H1 (cell line): ENCODE measurements at regions not wholly inside any gene's neighbourhood (a gene's known extent, or its start where the extent isn't known, plus 50 kb on each side); places are given as distances from the start of the nearest gene placed in this dataset.

ENCODE experiments used
- CTCF ChIA-PET: fragments of 300-600 bp; sonication (Branson Sonifier 250); formaldehyde crosslinking; loops from one replicate; lab custom pipeline; 2021; ENCODE audit not compliant: partially characterized antibody; lab: Charles Lee
- POLR2A ChIA-PET: fragments of 300-600 bp; sonication (Branson Sonifier 250); formaldehyde crosslinking; loops from one replicate; lab custom pipeline; 2021; ENCODE audit warnings: inconsistent platforms; ENCODE audit not compliant: partially characterized antibody; lab: Charles Lee
- DNase-seq, 2 experiments: peaks; one replicate each; pipeline versions ENCODE4 v3.0.0 to v3.0.0-alpha.2; 2010 to 2022; ENCODE audit warnings: low spot score in 2 of 2, low read depth in 1 of 2, mixed read lengths in 1 of 2
- FAIRE-seq: peaks from 2 replicates; lab custom pipeline; 2011; peaks lifted over from hg19 to GRCh38; lab: Jason Lieb, UNC
- H2AFZ ChIP-seq: 2 replicates; pipeline ENCODE4 v1.8.1; 2012; ENCODE audit warnings: low read length, inconsistent platforms
- H2AK5ac ChIP-seq: 2 replicates; pipeline ENCODE4 v1.6.1; 2013; ENCODE audit warnings: low read depth, low read length
- H2BK120ac ChIP-seq: replicated peaks from 2 replicates; pipeline ENCODE3; 2013; ENCODE audit warnings: low read depth, low read length, inconsistent platforms
- H2BK12ac ChIP-seq: 2 replicates; pipeline ENCODE4 v1.6.1; 2013; ENCODE audit warnings: low read depth, low read length
- H2BK15ac ChIP-seq: 2 replicates; pipeline ENCODE4 v1.6.1; 2013; ENCODE audit warnings: low read length
- H2BK20ac ChIP-seq: 2 replicates; pipeline ENCODE4 v1.6.1; 2013; ENCODE audit warnings: low read length
- H2BK5ac ChIP-seq: 2 replicates; pipeline ENCODE4 v1.6.1; 2013; ENCODE audit warnings: low read depth, low read length
- H3K14ac ChIP-seq: 2 replicates; pipeline ENCODE4 v1.6.1; 2013; ENCODE audit warnings: inconsistent platforms; ENCODE audit not compliant: insufficient read length
- H3K18ac ChIP-seq: 2 replicates; pipeline ENCODE4 v1.6.1; 2013; ENCODE audit warnings: low read length; ENCODE audit errors: extremely low read depth
- H3K23ac ChIP-seq: 2 replicates; pipeline ENCODE4 v1.6.1; 2013; ENCODE audit warnings: inconsistent platforms; ENCODE audit not compliant: insufficient read length
- H3K23me2 ChIP-seq: 2 replicates; pipeline ENCODE4 v1.6.1; 2013; ENCODE audit warnings: low read depth, low read length
- H3K27ac ChIP-seq: 2 replicates; pipeline ENCODE4 v1.6.1; 2011; ENCODE audit warnings: low read depth, low read length, inconsistent platforms
- H3K27me3 ChIP-seq, 4 experiments: replicated peaks in 1 of 4; 1 replicate in 1 of 4; 2 replicates in 3 of 4; pipeline versions ENCODE4 v1.6.1 to v1.8.1; 2011 to 2013; ENCODE audit warnings: low read length in 3 of 4, mild to moderate bottlenecking in 3 of 4, inconsistent platforms in 2 of 4, mixed read lengths in 2 of 4, moderate library complexity in 1 of 4; ENCODE audit not compliant: control insufficient read depth in 3 of 4, insufficient read depth in 3 of 4; ENCODE audit errors: extremely low read depth in 1 of 4
- H3K36me3 ChIP-seq, 4 experiments: 2 replicates each; pipeline versions ENCODE4 v1.6.1 to v1.8.1; 2011 to 2013; ENCODE audit warnings: mild to moderate bottlenecking in 4 of 4, low read length in 3 of 4, moderate library complexity in 2 of 4, control low read depth in 1 of 4, inconsistent platforms in 1 of 4; ENCODE audit not compliant: insufficient read depth in 4 of 4, control insufficient read depth in 2 of 4
- H3K4ac ChIP-seq: replicated peaks from 2 replicates; pipeline ENCODE3; 2013; ENCODE audit warnings: low read length, low read depth, mixed read lengths, inconsistent platforms; ENCODE audit not compliant: insufficient read length
- H3K4me1 ChIP-seq, 4 experiments: replicated peaks in 1 of 4; 1 replicate in 1 of 4; 2 replicates in 3 of 4; pipeline versions ENCODE4 v1.6.1 to v1.8.1; 2011 to 2013; ENCODE audit warnings: low read length in 3 of 4, inconsistent platforms in 2 of 4, mixed read lengths in 1 of 4; ENCODE audit not compliant: insufficient read depth in 4 of 4, control insufficient read depth in 3 of 4
- H3K4me2 ChIP-seq, 2 experiments: 2 replicates each; pipeline versions ENCODE4 v1.6.1 to v1.8.1; 2011 to 2013; ENCODE audit warnings: low read depth in 2 of 2, low read length in 2 of 2, control low read depth in 1 of 2, inconsistent platforms in 1 of 2, mild to moderate bottlenecking in 1 of 2; ENCODE audit not compliant: insufficient read depth in 1 of 2
- H3K4me3 ChIP-seq, 4 experiments: fragments of 200-600, 300-600 bp in 1 of 4; sonication (generic), shearing (Covaris generic), sonication (Bioruptor Twin) in 1 of 4; 2 replicates each; pipeline versions ENCODE4 v1.5.1 to v1.8.1; 2011 to 2016; ENCODE audit warnings: low read length in 4 of 4, low read depth in 3 of 4, control low read depth in 2 of 4, inconsistent platforms in 2 of 4, mild to moderate bottlenecking in 2 of 4, mixed read lengths in 1 of 4, moderate library complexity in 1 of 4; ENCODE audit not compliant: insufficient read depth in 2 of 4; ENCODE audit errors: extremely low read depth in 1 of 4
- H3K56ac ChIP-seq: replicated peaks from 2 replicates; pipeline ENCODE3; 2013; ENCODE audit warnings: low read depth, mild to moderate bottlenecking, mixed read lengths, low read length, inconsistent platforms; ENCODE audit not compliant: insufficient read length
- H3K79me1 ChIP-seq: 2 replicates; pipeline ENCODE4 v1.6.1; 2013; ENCODE audit warnings: low read depth, low read length, control low read depth
- H3K79me2 ChIP-seq, 2 experiments: 2 replicates each; pipeline versions ENCODE4 v1.6.1 to v1.8.1; 2012 to 2013; ENCODE audit warnings: low read length in 2 of 2, mild to moderate bottlenecking in 2 of 2, inconsistent platforms in 1 of 2; ENCODE audit not compliant: insufficient read depth in 2 of 2, control insufficient read depth in 1 of 2
- H3K9ac ChIP-seq, 4 experiments: replicated peaks in 1 of 4; 1 replicate in 1 of 4; 2 replicates in 3 of 4; pipeline versions ENCODE4 v1.6.1 to v1.8.1; 2011 to 2013; ENCODE audit warnings: low read depth in 3 of 4, low read length in 3 of 4, control low read depth in 2 of 4, mild to moderate bottlenecking in 2 of 4, moderate library complexity in 2 of 4, inconsistent platforms in 1 of 4; ENCODE audit errors: extremely low read depth in 1 of 4
- H3K9me3 ChIP-seq, 2 experiments: 2 replicates each; pipeline versions ENCODE4 v1.6.1 to v1.8.1; 2012 to 2013; ENCODE audit warnings: mild to moderate bottlenecking in 2 of 2, moderate library complexity in 2 of 2, control low read depth in 1 of 2, inconsistent platforms in 1 of 2, low read depth in 1 of 2, low read length in 1 of 2, mixed read lengths in 1 of 2; ENCODE audit not compliant: insufficient read depth in 2 of 2
- H4K20me1 ChIP-seq, 2 experiments: replicated peaks in 1 of 2; 2 replicates each; pipeline versions ENCODE3 to v1.8.1; 2011 to 2013; ENCODE audit warnings: inconsistent platforms in 2 of 2, low read length in 2 of 2, mild to moderate bottlenecking in 1 of 2; ENCODE audit not compliant: insufficient read depth in 2 of 2, control insufficient read depth in 1 of 2
- H4K5ac ChIP-seq: 2 replicates; pipeline ENCODE4 v1.6.1; 2013; ENCODE audit warnings: low read length, low read depth, mixed read lengths, inconsistent platforms; ENCODE audit not compliant: insufficient read length
- H4K8ac ChIP-seq: 2 replicates; pipeline ENCODE4 v1.8.0; 2013; ENCODE audit warnings: mild to moderate bottlenecking, moderate library complexity, low read length, inconsistent platforms; ENCODE audit not compliant: insufficient read depth; ENCODE audit errors: extremely low read depth
- H4K91ac ChIP-seq: replicated peaks from 2 replicates; pipeline ENCODE3; 2013; ENCODE audit warnings: low read length, mixed read lengths, inconsistent platforms; ENCODE audit not compliant: insufficient read length
- CTCF ChIP-seq, 3 experiments: IDR thresholded peaks; 1 replicate in 2 of 3; 2 replicates in 1 of 3; pipeline versions ENCODE4 v1.5.1 to v1.6.1; 2011; ENCODE audit warnings: low read length in 3 of 3, mild to moderate bottlenecking in 3 of 3, inconsistent platforms in 2 of 3, low read depth in 1 of 3, moderate library complexity in 1 of 3; ENCODE audit not compliant: insufficient read depth in 1 of 3; ENCODE audit errors: control extremely low read depth in 1 of 3
- RAD21 ChIP-seq, 2 experiments: IDR thresholded peaks in 1 of 2; conservative IDR thresholded peaks in 1 of 2; 2 replicates each; pipeline ENCODE4 v1.6.1; 2011; ENCODE audit warnings: low read depth in 2 of 2, low read length in 2 of 2, improper control_type of control experiment in 1 of 2, inconsistent platforms in 1 of 2, mild to moderate bottlenecking in 1 of 2, moderate library complexity in 1 of 2
- ZNF274 ChIP-seq: IDR thresholded peaks from 2 replicates; pipeline ENCODE4 v1.7.0; 2012; ENCODE audit warnings: low read length, borderline replicate concordance; ENCODE audit errors: extremely low read depth
- WGBS, 2 experiments: shearing (Covaris generic) in 1 of 2; methylation state at CpG; one replicate each; pipeline versions ENCODE4 v1.1.6 to v1.1.7; 2013 to 2015; ENCODE audit warnings: low lambda C conversion rate in 2 of 2, mixed read lengths in 2 of 2, inconsistent platforms in 1 of 2, low coverage in 1 of 2, missing lambda C conversion rate in 1 of 2; ENCODE audit not compliant: insufficient replicate concordance in 2 of 2, insufficient coverage in 1 of 2, insufficient read length in 1 of 2; ENCODE audit errors: extremely low coverage in 1 of 2, missing lambda C conversion rate in 1 of 2; 5-methylcytosine and 5-hydroxymethylcytosine counted together

GRCh38 chr2:7377916-7378569 is 460.8 kb downstream of the RNF144A start:
- peak overlapping the region; percentile 31; the same call in 1 of the 2 replicates for H4K8ac ChIP-seq
- FAIRE-seq (no peak), DNase-seq (no peak)
- no peak overlapping the region for H3K27ac ChIP-seq
- H2AK5ac ChIP-seq: 0 out of 2 replicates have a peak overlapping the region, but pooled peaks have one; percentile 53
- no peaks in the 10 kb centered on the region; the same call in 1 of the 2 replicates for H3K23me2 ChIP-seq
- no peaks in the 10 kb centered on the region for H3K79me2 ChIP-seq
- no peak overlapping the region for H2BK120ac ChIP-seq
- no peaks in the 10 kb centered on the region for H3K36me3 ChIP-seq
- H3K79me1 ChIP-seq: no peaks in the 10 kb centered on the region
- WGBS, 2 experiments: 87% methylated on average over 12 of the region's 12 CpGs; no CpG with 5 or more reads in 1 of the 2 experiments
- H3K18ac ChIP-seq: no peak overlapping the region
- no peak overlapping the region for H3K4me2 ChIP-seq
- H2BK5ac ChIP-seq: no peak overlapping the region
- POLR2A ChIA-PET: no interaction called here
- H3K27me3 ChIP-seq: no peaks in the 10 kb centered on the region
- TF ChIP-seq CTCF (IDR thresholded peaks at IDR 0.05; ENCODE audit: control extremely low read depth in 1 of 3, insufficient read depth in 1 of 3, low read depth in 1 of 3, low read length in 3 of 3) (peak; percentile 13 to 45 (median 44); a peak in 2 of 4 replicates), ZNF274 (no peak), RAD21 (IDR thresholded peaks at IDR 0.05 in 1 of 2, conservative IDR thresholded peaks at IDR 0.05 in 1 of 2; ENCODE audit: low read depth in 2 of 2, low read length in 2 of 2) (peak; percentile 45 to 57; a peak in 3 of 4 replicates)
- TF ChIP-seq, all 59 proteins: peak for 2
- H3K4me3 ChIP-seq: no peak overlapping the region
- H3K4me1 ChIP-seq: no peaks in the 10 kb centered on the region; a peak in 1 of 7 replicates
- H3K14ac ChIP-seq: no peak overlapping the region
- H2BK15ac ChIP-seq: no peak overlapping the region
- H3K9ac ChIP-seq: no peak overlapping the region
- H3K56ac ChIP-seq: peak overlapping the region; percentile 4
- H3K23ac ChIP-seq: no peak overlapping the region
- H3K9me3 ChIP-seq: no peaks in the 10 kb centered on the region
- no peak overlapping the region for H2AFZ ChIP-seq
- no peak overlapping the region for H2BK12ac ChIP-seq
- H4K20me1 ChIP-seq: no peaks in the 10 kb centered on the region
- H3K4ac ChIP-seq: no peak overlapping the region
- no peak overlapping the region for H4K91ac ChIP-seq
- no peak overlapping the region for H4K5ac ChIP-seq
- CTCF ChIA-PET: interaction anchor here (1.0 to 1.4 kb wide), 4 partner anchors 18 to 259 kb away, joined by 3 to 4 read pairs (median 3); no protein-coding TSS in a partner anchor
- H2BK20ac ChIP-seq: no peak overlapping the region
